IMR-90 (cell line): ENCODE measurements at regions not wholly inside any gene's neighbourhood (a gene's known extent, or its start where the extent isn't known, plus 50 kb on each side); places are given as distances from the start of the nearest gene placed in this dataset.
A peak's percentile ranks its signal among the peaks of the same experiment; 100 is the strongest.

ENCODE experiments used
- ATAC-seq: fragments of 200-7000 bp; cut with Tn5 transposase; 2 replicates; pipeline ENCODE4 v1.9.1; 2020; ENCODE audit warnings: low read depth, mild to moderate bottlenecking, moderate library complexity
- BruUV-seq: library from RNA; stranded (reverse); fragments of 400-500 nt; replicated peaks from 2 replicates; lab custom pipeline; 2021; lab: Mats Ljungman, UMichigan
- CTCF ChIA-PET: fragments of 300-600 bp; formaldehyde crosslinking; extraction: SDS; loops from one replicate; lab custom pipeline; 2021; ENCODE audit warnings: antibody characterized with exemption; lab: Yijun Ruan, JAX
- POLR2A ChIA-PET: fragments of 300-600 bp; sonication (Branson Sonifier 250); formaldehyde crosslinking; loops from one replicate; lab custom pipeline; 2022; ENCODE audit warnings: antibody characterized with exemption; ENCODE audit not compliant: unreplicated experiment; lab: Charles Lee
- DNase-seq: peaks from one replicate; pipeline ENCODE4 v3.0.0; 2013
- H2AFZ ChIP-seq: replicated peaks from 2 replicates; pipeline ENCODE3; 2013; ENCODE audit warnings: low read length, mild to moderate bottlenecking; ENCODE audit not compliant: poor library complexity
- H2AK5ac ChIP-seq: 2 replicates; pipeline ENCODE4 v1.6.1; 2013; ENCODE audit warnings: low read depth, low read length, inconsistent platforms
- H2AK9ac ChIP-seq: replicated peaks from 2 replicates; pipeline ENCODE3; 2013; ENCODE audit warnings: mild to moderate bottlenecking, low read depth, low read length, moderate library complexity; ENCODE audit not compliant: poor library complexity
- H2BK120ac ChIP-seq: 2 replicates; pipeline ENCODE4 v1.6.1; 2013; ENCODE audit warnings: low read depth, low read length, inconsistent platforms
- H2BK15ac ChIP-seq: 3 replicates; pipeline ENCODE4 v1.6.1; 2013; ENCODE audit warnings: low read depth, low read length, inconsistent platforms
- H2BK20ac ChIP-seq: 2 replicates; pipeline ENCODE4 v1.6.1; 2013; ENCODE audit warnings: low read depth, mild to moderate bottlenecking, inconsistent platforms, low read length, moderate library complexity
- H2BK5ac ChIP-seq: 2 replicates; pipeline ENCODE4 v1.6.1; 2013; ENCODE audit warnings: mild to moderate bottlenecking, low read depth, low read length, inconsistent platforms; ENCODE audit not compliant: poor library complexity, severe bottlenecking
- H3K14ac ChIP-seq: replicated peaks from 2 replicates; pipeline ENCODE4 v1.6.1; 2013; ENCODE audit warnings: low read depth, low read length, inconsistent platforms
- H3K18ac ChIP-seq: 2 replicates; pipeline ENCODE4 v1.6.1; 2013; ENCODE audit warnings: low read depth, low read length, control low read depth
- H3K23ac ChIP-seq: 2 replicates; pipeline ENCODE4 v1.6.1; 2013; ENCODE audit warnings: low read depth, low read length, inconsistent platforms
- H3K27ac ChIP-seq: 2 replicates; pipeline ENCODE4 v1.5.1; 2013; ENCODE audit warnings: mild to moderate bottlenecking, control low read depth, low read length; ENCODE audit not compliant: insufficient read depth
- H3K27me3 ChIP-seq: 2 replicates; pipeline ENCODE4 v1.6.1; 2013; ENCODE audit warnings: low read length; ENCODE audit not compliant: control insufficient read depth, insufficient read depth
- H3K36me3 ChIP-seq: 2 replicates; pipeline ENCODE4 v1.6.1; 2013; ENCODE audit warnings: low read length, mixed read lengths; ENCODE audit not compliant: control insufficient read depth, insufficient read depth
- H3K4ac ChIP-seq: 2 replicates; pipeline ENCODE4 v1.6.1; 2013; ENCODE audit warnings: low read depth, low read length, inconsistent platforms
- H3K4me1 ChIP-seq: 2 replicates; pipeline ENCODE4 v1.6.1; 2013; ENCODE audit warnings: low read length, mixed read lengths; ENCODE audit not compliant: control insufficient read depth, insufficient read depth
- H3K4me2 ChIP-seq: 2 replicates; pipeline ENCODE4 v1.6.1; 2013; ENCODE audit warnings: low read depth, mild to moderate bottlenecking, control low read depth, low read length, moderate library complexity
- H3K4me3 ChIP-seq: 2 replicates; pipeline ENCODE4 v1.5.1; 2013; ENCODE audit warnings: low read depth, mild to moderate bottlenecking, control low read depth, low read length, moderate library complexity; ENCODE audit not compliant: insufficient read depth
- H3K56ac ChIP-seq: 2 replicates; pipeline ENCODE4 v1.6.1; 2013; ENCODE audit warnings: low read length, inconsistent platforms; ENCODE audit not compliant: insufficient read depth; ENCODE audit errors: extremely low read depth
- H3K79me1 ChIP-seq, 2 experiments: 2 replicates each; pipeline ENCODE4 v1.6.1; 2013; ENCODE audit warnings: low read length in 2 of 2, inconsistent platforms in 1 of 2, low read depth in 1 of 2
- H3K9ac ChIP-seq: 2 replicates; pipeline ENCODE4 v1.6.1; 2013; ENCODE audit warnings: low read depth, low read length, control low read depth
- H3K9me1 ChIP-seq: 2 replicates; pipeline ENCODE4 v1.6.1; 2013; ENCODE audit warnings: low read length, inconsistent platforms; ENCODE audit not compliant: insufficient read depth
- H3K9me3 ChIP-seq: 2 replicates; pipeline ENCODE4 v1.6.1; 2013; ENCODE audit warnings: low read length; ENCODE audit not compliant: control insufficient read depth, insufficient read depth
- H4K20me1 ChIP-seq: 2 replicates; pipeline ENCODE4 v1.6.1; 2013; ENCODE audit warnings: low read length, inconsistent platforms; ENCODE audit not compliant: insufficient read depth
- H4K5ac ChIP-seq: 2 replicates; pipeline ENCODE4 v1.6.1; 2013; ENCODE audit warnings: mild to moderate bottlenecking, low read depth, low read length, control low read depth
- H4K8ac ChIP-seq, 2 experiments: 2 replicates each; pipeline ENCODE4 v1.6.1; 2013; ENCODE audit warnings: low read depth in 2 of 2, low read length in 2 of 2, control low read depth in 1 of 2, inconsistent platforms in 1 of 2
- H4K91ac ChIP-seq: 2 replicates; pipeline ENCODE4 v1.6.1; 2013; ENCODE audit warnings: low read depth, low read length, inconsistent platforms; ENCODE audit not compliant: insufficient read depth
- BHLHE40 ChIP-seq: fragments of 150-350 bp; IDR thresholded peaks from 2 replicates; pipeline ENCODE4 v1.6.1; 2016; ENCODE audit warnings: mild to moderate bottlenecking, low read depth, low read length
- CEBPB ChIP-seq: IDR thresholded peaks from 2 replicates; pipeline ENCODE4 v1.6.1; 2012; ENCODE audit warnings: low read depth, low read length, improper control_type of control experiment
- CHD1 ChIP-seq: IDR thresholded peaks from 2 replicates; pipeline ENCODE4 v1.6.1; 2012; ENCODE audit warnings: low read depth, low read length, improper control_type of control experiment
- ELK1 ChIP-seq: fragments of 150-350 bp; IDR thresholded peaks from 2 replicates; pipeline ENCODE4 v1.6.1; 2016; ENCODE audit warnings: low read depth, mild to moderate bottlenecking, low read length, moderate library complexity, borderline replicate concordance
- FOS ChIP-seq: fragments of 150-350 bp; IDR thresholded peaks from 2 replicates; pipeline ENCODE4 v1.6.1; 2016; ENCODE audit warnings: low read depth, low read length
- MAFK ChIP-seq: IDR thresholded peaks from 2 replicates; pipeline ENCODE4 v1.6.1; 2012; ENCODE audit warnings: low read depth, low read length, improper control_type of control experiment
- MAZ ChIP-seq: IDR thresholded peaks from 2 replicates; pipeline ENCODE4 v1.6.1; 2012; ENCODE audit warnings: low read depth, mild to moderate bottlenecking, low read length, improper control_type of control experiment, moderate library complexity, borderline replicate concordance
- MXI1 ChIP-seq: IDR thresholded peaks from 2 replicates; pipeline ENCODE4 v1.6.1; 2012; ENCODE audit warnings: low read depth, mild to moderate bottlenecking, low read length, moderate library complexity, borderline replicate concordance
- NFE2L2 ChIP-seq: fragments of 150-350 bp; IDR thresholded peaks from 2 replicates; pipeline ENCODE4 v1.6.1; 2016; ENCODE audit warnings: low read depth, mild to moderate bottlenecking, low read length
- POLR2A ChIP-seq: IDR thresholded peaks from 2 replicates; pipeline ENCODE4 v1.6.1; 2012; ENCODE audit warnings: mild to moderate bottlenecking, low read depth, low read length
- RAD21 ChIP-seq: IDR thresholded peaks from 2 replicates; pipeline ENCODE4 v1.6.1; 2012; ENCODE audit warnings: low read length, improper control_type of control experiment
- RCOR1 ChIP-seq: IDR thresholded peaks from 2 replicates; pipeline ENCODE4 v1.6.1; 2012; ENCODE audit warnings: mild to moderate bottlenecking, low read length, improper control_type of control experiment; ENCODE audit not compliant: insufficient replicate concordance
- RFX5 ChIP-seq: IDR thresholded peaks from 2 replicates; pipeline ENCODE4 v1.8.0; 2012; ENCODE audit warnings: low read depth, mild to moderate bottlenecking, low read length, moderate library complexity
- SMC3 ChIP-seq: fragments of 150-350 bp; IDR thresholded peaks from 2 replicates; pipeline ENCODE4 v1.6.1; 2016; ENCODE audit warnings: low read depth, mild to moderate bottlenecking, antibody characterized with exemption, low read length, moderate library complexity
- WGBS, 2 experiments: methylation state at CpG; one replicate each; pipeline versions ENCODE4 v1.1.5 to v1.1.7; 2013; ENCODE audit warnings: missing lambda C conversion rate in 2 of 2; ENCODE audit not compliant: insufficient read length in 1 of 2; ENCODE audit errors: extremely low coverage in 2 of 2; 5-methylcytosine and 5-hydroxymethylcytosine counted together
- dilution Hi-C: fragments of 300-500 bp; cut with HindIII; formaldehyde crosslinking; loops from one replicate; pipeline ENCODE4 v1.14.3; 2018; ENCODE audit warnings: low sequenced_read_pairs; ENCODE audit not compliant: unreplicated experiment
- in situ Hi-C: fragments of 300-500 bp; cut with MboI; formaldehyde crosslinking; loops from 3 replicates; pipeline ENCODE4 v1.14.3; 2019; ENCODE audit warnings: low sequenced_read_pairs, inconsistent platforms, mixed read lengths
- intact Hi-C: fragments of 100-400 bp; cut with micrococcal nuclease; formaldehyde crosslinking; loops from 2 replicates; pipeline ENCODE4 v1.10.0; 2022
- TF ChIP-seq, protein P1 (sequence below): conservative IDR thresholded peaks from 2 replicates; pipeline ENCODE4 v1.5.1; 2012; ENCODE audit warnings: mild to moderate bottlenecking, low read depth, low read length, improper control_type of control experiment

DNA sequence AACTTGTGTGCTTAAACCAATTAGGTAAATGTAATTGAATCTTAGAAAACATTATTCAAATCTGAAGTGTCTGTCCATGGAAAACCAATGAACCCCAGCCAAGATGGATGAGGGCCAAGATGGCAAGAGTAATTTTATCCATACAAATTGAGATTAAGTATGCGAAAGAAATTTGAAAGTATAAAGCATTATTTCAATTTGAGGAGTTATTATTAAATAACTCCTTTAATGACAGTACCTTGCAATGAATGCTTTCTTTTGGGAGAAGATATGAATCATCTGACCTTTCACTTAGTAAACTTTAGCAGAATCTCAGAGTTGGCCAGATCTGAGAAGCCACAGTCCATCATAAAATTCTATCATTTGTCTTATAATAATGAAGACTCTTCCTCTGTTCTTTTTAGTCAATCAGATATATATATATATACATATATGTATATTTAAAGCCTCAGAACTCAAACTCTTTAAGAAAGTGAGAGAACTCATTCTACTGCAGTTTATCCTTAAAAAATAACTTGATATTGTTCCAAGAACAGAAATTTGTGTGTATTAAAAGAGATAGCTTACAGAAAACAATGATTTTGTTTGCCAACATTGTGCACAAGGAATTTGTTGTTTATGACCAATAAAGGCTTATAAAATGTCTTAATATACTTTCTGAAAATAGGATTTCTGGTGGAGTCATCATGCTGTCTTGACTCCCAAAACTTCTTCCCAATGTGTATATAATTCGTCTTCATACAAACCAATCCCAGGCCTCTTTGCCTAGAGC lies 434.8 kb upstream of the THBS1 start:
- Histone ChIP-seq H2BK20ac (peak overlapping the region; percentile 36; the same call in 1 of the 2 replicates), H3K4me3 (no peak overlapping the region), H3K18ac (no peak overlapping the region), H4K5ac (no peak overlapping the region), H2AK9ac (no peak overlapping the region), H2BK5ac (peak overlapping the region; percentile 62), H4K91ac (no peak overlapping the region), H3K14ac (0 out of 2 replicates have a peak overlapping the region, but pooled peaks have one; percentile 39), H3K56ac (no peak overlapping the region), H2BK15ac (no peak overlapping the region; the same call in 2 of the 3 replicates), H3K27ac (no peak overlapping the region), H3K79me1 (peaks cover 0 to 11% of the 10 kb centered on the region in 2 experiments; a peak in 1 of 4 replicates), H3K27me3 (no peaks in the 10 kb centered on the region), H3K9me3 (no peaks in the 10 kb centered on the region), H4K20me1 (no peaks in the 10 kb centered on the region), H2AK5ac (no peak overlapping the region), H3K9ac (no peak overlapping the region; the same call in 1 of the 2 replicates), H4K8ac (peak overlapping the region; percentile 16 to 29; a peak in 1 of 4 replicates), H3K4me1 (peaks cover 13% of the 10 kb centered on the region), H3K9me1 (peaks cover 6% of the 10 kb centered on the region; the same call in 1 of the 2 replicates), H3K4me2 (no peak overlapping the region; the same call in 1 of the 2 replicates), H3K36me3 (no peaks in the 10 kb centered on the region), H3K23ac (no peak overlapping the region), H3K4ac (no peak overlapping the region), H2BK120ac (no peak overlapping the region), H2AFZ (no peak overlapping the region)
- WGBS, 2 experiments: no CpG with 5 or more reads among the region's 2 CpGs
- dilution Hi-C loops: no loop called here
- intact Hi-C loops: no loop called here
- peak; percentile 49; the same call in 1 of the 2 replicates for ATAC-seq
- CTCF ChIA-PET: no interaction called here
- no TSS peak for BruUV-seq
- DNase-seq: peak; percentile 44
- in situ Hi-C loops: no loop called here
- POLR2A ChIA-PET: no interaction called here
- TF ChIP-seq RFX5 (no peak), SMC3 (no peak), CEBPB (no peak), RCOR1 (no peak), MAZ (no peak), RAD21 (no peak), POLR2A (no peak), MAFK (no peak), BHLHE40 (no peak), NFE2L2 (no peak), CHD1 (no peak), FOS (no peak), ELK1 (no peak), MXI1 (no peak)
- TF ChIP-seq, protein P1, sequence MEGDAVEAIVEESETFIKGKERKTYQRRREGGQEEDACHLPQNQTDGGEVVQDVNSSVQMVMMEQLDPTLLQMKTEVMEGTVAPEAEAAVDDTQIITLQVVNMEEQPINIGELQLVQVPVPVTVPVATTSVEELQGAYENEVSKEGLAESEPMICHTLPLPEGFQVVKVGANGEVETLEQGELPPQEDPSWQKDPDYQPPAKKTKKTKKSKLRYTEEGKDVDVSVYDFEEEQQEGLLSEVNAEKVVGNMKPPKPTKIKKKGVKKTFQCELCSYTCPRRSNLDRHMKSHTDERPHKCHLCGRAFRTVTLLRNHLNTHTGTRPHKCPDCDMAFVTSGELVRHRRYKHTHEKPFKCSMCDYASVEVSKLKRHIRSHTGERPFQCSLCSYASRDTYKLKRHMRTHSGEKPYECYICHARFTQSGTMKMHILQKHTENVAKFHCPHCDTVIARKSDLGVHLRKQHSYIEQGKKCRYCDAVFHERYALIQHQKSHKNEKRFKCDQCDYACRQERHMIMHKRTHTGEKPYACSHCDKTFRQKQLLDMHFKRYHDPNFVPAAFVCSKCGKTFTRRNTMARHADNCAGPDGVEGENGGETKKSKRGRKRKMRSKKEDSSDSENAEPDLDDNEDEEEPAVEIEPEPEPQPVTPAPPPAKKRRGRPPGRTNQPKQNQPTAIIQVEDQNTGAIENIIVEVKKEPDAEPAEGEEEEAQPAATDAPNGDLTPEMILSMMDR: no peak
